ENCODE measurements at regions not wholly inside any gene's neighbourhood (a gene's known extent, or its start where the extent isn't known, plus 50 kb on each side); places are given as distances from the start of the nearest gene placed in this dataset.
A peak's percentile ranks its signal among the peaks of the same experiment; 100 is the strongest.

GRCh38 chr15:93469994-93470393 is 381.0 kb upstream of the RGMA start:
- DNase-seq: no peak

GRCh38 chr15:93467337-93467736 is 378.3 kb upstream of the RGMA start:
- DNase-seq: peak; percentile 63

GRCh38 chr15:93466380-93466779 is 377.4 kb upstream of the RGMA start:
- DNase-seq: no peak

GRCh38 chr15:93462690-93463089 is 373.7 kb upstream of the RGMA start:
- DNase-seq: no peak

- DNase-seq: peak; percentile 54
Measured at GRCh38 chr15:93460717-93461116, 371.7 kb upstream of the RGMA start.

- DNase-seq: no peak
Measured at GRCh38 chr15:93459396-93459795, 370.4 kb upstream of the RGMA start.

GRCh38 chr15:93458597-93458996 is 369.6 kb upstream of the RGMA start:
- no peak for DNase-seq

GRCh38 chr15:93454788-93455187 is 365.8 kb upstream of the RGMA start:
- DNase-seq: no peak

- DNase-seq: peak; percentile 42
Measured at GRCh38 chr15:93452537-93453211, 363.7 kb upstream of the RGMA start.

GRCh38 chr15:93451822-93452221 is 362.8 kb upstream of the RGMA start:
- DNase-seq: no peak

- no peak for DNase-seq
Measured at GRCh38 chr15:93451265-93451664, 362.3 kb upstream of the RGMA start.

GRCh38 chr15:93449798-93450197 is 360.8 kb upstream of the RGMA start:
- DNase-seq: no peak

GRCh38 chr15:93438310-93438709 is 349.3 kb upstream of the RGMA start:
- no peak for DNase-seq

GRCh38 chr15:93432474-93432873 is 343.5 kb upstream of the RGMA start:
- no peak for DNase-seq

GRCh38 chr15:93428807-93429351 is 339.9 kb upstream of the RGMA start:
- no peak for DNase-seq

- DNase-seq: peak; percentile 12
Measured at GRCh38 chr15:93428150-93428549, 339.1 kb upstream of the RGMA start.

GRCh38 chr15:93424131-93424530 is 335.1 kb upstream of the RGMA start:
- DNase-seq: no peak

GRCh38 chr15:93422476-93422875 is 333.5 kb upstream of the RGMA start:
- DNase-seq: no peak

- DNase-seq: no peak
Measured at GRCh38 chr15:93420477-93420876, 331.5 kb upstream of the RGMA start.

GRCh38 chr15:93420050-93420452 is 331.0 kb upstream of the RGMA start:
- DNase-seq: peak; percentile 2

GRCh38 chr15:93418566-93418965 is 329.6 kb upstream of the RGMA start:
- DNase-seq: no peak

- DNase-seq: peak; percentile 4
Measured at GRCh38 chr15:93417631-93418030, 328.6 kb upstream of the RGMA start.

GRCh38 chr15:93417156-93417555 is 328.1 kb upstream of the RGMA start:
- no peak for DNase-seq

GRCh38 chr15:93415576-93415975 is 326.6 kb upstream of the RGMA start:
- DNase-seq: no peak

- DNase-seq: no peak
Measured at GRCh38 chr15:93414576-93415231, 325.7 kb upstream of the RGMA start.

All from fibroblast of upper back skin (primary cell).